ENCODE measurements at regions not wholly inside any gene's neighbourhood (a gene's known extent, or its start where the extent isn't known, plus 50 kb on each side); places are given as distances from the start of the nearest gene placed in this dataset.

GRCh38 chr6:40146902-40147301 is 212.6 kb upstream of the MOCS1 start:
- no peak for TF ChIP-seq CTCF (IDR thresholded peaks at IDR 0.05)

DNA sequence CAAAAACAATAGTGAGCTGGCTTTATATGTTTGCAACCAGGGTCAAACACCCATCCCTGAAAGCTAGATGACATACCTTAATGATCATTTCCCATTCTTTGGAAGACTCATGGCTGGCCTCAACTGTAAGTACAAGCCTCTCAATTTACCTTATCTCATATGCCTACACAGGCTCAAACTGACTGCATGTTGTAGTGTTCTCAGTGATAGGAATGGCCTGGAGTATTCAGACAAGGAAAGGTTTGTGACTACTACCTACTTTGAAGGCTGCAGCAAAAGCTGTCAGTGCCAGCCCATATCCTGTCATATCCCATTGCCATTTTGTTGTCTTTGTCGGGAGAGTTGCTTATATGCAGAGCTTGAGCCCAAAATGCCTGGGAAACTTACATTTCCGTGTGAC is 205.2 kb upstream of the MOCS1 start:
- no peak for TF ChIP-seq CTCF (IDR thresholded peaks at IDR 0.05)

- no peak for TF ChIP-seq CTCF (IDR thresholded peaks at IDR 0.05)
Measured at GRCh38 chr6:40138273-40138720, 204.0 kb upstream of the MOCS1 start.

DNA sequence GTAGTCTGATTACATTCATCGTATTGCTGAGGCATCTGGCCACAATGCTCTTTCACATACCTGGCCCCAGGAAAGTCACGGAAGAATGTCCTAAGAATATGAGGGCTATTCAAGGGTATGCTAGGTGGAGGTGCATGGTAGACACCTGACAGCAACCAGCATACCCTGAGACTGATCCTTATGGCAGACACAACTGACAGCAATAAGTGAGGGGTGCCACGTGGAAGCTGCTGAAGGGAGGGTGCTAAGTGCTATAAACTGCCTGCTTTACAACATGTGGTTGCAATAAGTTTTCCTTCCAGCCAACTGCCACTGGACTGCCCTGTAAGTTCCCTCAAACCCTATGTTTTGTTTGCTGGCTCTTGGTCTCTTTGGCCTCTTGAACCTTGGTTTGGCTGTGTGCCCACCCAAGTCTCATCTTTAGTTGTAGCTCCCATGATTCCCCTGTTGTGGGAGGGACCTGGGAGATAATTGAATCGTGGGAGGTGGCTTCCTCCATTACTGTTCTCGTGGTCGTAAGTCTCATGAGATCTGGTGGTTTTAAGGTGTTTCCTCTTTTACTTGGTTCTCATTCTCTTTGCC is 201.3 kb upstream of the MOCS1 start:
- no peak for TF ChIP-seq CTCF (IDR thresholded peaks at IDR 0.05)

DNA sequence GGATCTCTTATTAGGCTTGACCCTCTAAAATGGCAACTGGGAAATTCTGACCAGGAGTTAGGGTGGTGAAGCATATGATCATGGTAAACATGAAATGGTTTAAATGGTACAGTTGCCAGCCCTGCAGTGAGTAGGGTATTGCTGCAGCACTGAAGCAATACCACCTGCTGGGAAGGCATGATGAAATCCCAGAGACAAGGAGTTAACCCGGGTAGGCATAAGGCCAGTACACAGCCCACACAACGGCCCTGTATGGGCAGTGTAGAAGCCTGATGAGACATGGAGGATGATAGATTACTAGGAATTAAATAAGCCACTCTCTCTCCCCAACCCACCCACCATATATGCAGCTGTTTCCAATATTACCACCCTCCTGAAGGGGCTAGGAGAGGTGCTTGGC is 197.4 kb upstream of the MOCS1 start:
- no peak for TF ChIP-seq CTCF (IDR thresholded peaks at IDR 0.05)

- TF ChIP-seq CTCF (IDR thresholded peaks at IDR 0.05), result no peak
Measured at GRCh38 chr6:40128127-40128526, 193.9 kb upstream of the MOCS1 start.

DNA sequence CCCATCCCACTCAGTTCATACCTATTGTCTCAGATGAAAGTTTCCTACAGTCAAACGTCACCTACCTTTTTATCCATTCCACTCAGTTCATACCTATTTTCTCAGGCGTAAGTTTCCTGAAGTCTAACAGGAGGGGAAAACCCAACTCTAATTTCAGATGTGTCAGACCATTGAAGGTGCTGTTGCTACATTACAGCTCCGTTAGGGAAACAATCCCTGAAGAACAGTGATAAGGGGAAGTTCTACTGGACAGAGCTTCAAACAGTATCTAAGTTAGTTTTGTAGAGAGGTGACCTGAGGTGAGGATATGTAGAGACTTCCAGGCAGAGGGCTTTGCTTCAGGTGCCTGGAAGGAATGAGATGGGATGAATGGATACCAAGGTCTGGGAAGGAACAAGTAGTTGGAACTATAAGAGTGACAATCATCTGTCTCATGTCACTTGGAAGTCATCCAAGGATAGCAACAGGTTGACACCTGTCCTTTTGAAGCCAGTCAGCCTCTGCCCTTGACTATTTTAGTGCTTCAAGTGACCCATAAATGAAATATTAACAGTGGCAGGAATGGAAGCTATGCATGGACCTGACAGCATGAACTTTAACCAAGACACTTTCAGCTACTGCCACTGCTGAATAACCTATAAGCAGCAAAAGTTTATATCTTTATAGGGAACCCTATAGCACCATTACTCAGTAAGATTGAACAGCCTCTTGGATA is 191.6 kb upstream of the MOCS1 start:
- no peak for TF ChIP-seq CTCF (IDR thresholded peaks at IDR 0.05)
